UCSD-AML1 (cell line): ENCODE measurements at regions not wholly inside any gene's neighbourhood (a gene's known extent, or its start where the extent isn't known, plus 50 kb on each side); places are given as distances from the start of the nearest gene placed in this dataset.
"Not testable (repeated sequence)": the region's sequence is repeated elsewhere in the genome, so short reads cannot be mapped to it uniquely, and the experiment has no call there.

ENCODE experiments used
- DNase-seq: peaks from one replicate; lab custom pipeline; 2025; ENCODE audit not compliant: unreplicated experiment; lab: John Stamatoyannopoulos, UW

DNA sequence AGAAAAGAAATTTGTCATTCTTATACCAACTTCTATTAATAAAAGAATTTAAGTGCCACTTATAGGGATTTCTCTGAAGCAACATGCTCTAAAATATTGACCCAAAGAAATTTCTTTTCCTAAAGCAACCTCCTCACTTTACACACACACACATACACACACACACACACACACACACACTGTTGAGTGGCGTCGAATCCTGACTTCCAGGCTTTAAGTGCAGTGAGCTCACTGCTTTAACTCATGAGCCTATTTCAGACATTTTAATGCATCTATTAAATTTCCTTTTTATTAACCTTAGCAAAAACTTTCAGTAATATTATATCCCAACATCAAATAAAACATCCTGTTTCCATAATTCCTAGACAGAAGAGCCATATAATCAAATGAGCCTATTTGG, 229.1 kb upstream of the ACVR2A start:
- no peak for DNase-seq

DNA sequence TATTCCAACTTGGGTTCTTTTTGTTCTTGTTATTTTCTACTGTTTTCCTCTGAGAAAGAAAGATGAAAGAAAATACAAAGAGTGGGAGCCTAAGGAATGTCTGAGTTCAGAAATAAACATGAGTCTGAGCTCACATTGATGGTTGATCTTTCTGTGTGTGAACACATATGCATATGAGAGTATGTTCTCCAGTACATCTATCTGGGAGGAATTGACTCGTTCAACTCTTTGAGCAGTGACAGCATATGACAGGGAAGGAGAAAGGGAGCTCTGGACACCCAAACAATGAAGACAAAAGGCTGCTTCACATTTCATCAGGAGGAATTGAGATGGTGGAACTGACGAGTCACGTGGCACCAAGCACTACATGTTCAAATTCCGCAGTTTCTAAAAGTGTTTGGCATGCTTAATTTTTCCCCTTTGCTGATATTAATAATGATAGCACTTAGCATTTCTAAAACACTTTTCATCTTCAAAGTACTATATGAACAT, 229.8 kb upstream of the ACVR2A start:
- DNase-seq = no peak

DNA sequence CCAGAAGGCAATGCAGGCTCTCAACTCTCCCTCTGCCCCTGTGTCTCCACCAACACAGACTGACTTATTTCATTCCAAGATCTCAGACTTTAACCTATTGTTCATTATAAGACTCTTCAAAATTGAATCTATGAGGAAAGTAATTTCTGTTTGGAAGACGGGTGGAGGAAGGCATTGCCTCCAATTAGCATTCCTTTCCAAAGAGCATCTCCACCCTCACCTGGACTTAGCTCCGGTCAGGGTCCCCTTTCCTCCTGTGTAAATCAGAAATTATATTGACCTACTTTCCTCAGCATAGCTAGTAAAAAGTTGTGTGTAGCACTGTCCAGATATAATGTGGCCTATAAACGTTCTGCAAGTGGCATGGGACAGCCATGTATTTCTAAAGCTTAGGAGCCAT, 230.4 kb upstream of the ACVR2A start:
- no peak for DNase-seq

DNA sequence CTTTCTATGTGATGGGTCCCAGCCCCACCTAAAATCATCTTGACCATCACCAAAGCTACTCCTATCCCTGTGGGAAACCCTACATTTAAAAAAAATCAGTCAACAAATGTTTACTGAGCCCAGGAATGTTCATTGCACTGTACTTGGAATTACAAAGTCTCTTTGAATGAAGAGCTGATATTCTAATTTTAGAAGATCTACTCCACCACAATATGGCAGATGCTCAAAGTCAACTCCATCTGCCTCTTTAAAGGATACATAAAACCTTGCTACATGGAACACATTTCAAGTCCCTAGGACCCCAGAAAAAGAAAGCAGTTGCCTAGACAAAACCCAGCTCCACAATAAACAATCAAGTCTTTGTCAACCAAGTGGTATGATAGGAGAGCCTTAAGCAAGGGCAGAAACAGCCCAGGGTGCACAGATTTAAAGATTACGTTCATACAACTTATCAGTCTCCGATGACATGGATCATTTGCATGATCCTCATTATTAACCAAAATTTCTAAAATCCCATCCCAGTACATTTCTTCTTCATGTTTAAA, 234.3 kb upstream of the ACVR2A start:
- DNase-seq = no peak

DNA sequence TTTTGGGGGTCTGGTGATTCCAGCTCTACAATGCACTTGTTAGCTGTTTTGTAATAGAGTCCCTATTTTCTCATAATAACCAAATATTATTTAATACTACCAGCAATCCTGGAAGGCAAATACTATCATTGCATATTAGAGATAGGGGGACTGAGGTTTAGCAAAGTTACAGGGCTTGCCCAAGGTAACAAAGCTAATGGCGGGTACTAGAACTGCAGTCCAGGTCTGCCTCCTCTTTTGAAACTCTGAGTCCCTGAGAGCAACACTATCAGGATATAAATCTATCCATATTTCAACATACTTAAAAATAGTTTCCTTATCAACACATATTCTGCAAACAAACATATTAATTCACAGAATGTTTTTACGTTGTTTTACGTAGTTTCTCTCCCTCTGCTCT, 235.5 kb upstream of the ACVR2A start:
- no peak for DNase-seq

DNA sequence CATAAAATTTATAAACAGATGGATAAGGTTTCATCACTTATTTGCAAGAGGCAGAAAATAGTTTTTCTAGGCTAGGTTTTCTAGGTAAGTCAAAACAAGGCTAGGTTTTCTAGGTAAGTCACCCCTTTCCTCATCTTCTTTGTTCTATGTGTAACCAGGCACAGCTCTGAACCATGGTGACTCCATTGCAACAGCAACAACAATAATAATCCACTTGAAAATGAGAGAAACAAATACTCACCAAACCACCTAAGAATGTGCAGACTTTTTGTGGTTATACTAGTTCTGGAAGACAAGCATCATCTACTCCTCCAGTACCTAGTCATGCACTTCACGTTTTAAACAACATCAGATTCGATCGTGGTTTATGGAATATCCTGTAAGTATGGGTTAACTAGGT, 237.4 kb upstream of the ACVR2A start:
- DNase-seq = no peak

DNA sequence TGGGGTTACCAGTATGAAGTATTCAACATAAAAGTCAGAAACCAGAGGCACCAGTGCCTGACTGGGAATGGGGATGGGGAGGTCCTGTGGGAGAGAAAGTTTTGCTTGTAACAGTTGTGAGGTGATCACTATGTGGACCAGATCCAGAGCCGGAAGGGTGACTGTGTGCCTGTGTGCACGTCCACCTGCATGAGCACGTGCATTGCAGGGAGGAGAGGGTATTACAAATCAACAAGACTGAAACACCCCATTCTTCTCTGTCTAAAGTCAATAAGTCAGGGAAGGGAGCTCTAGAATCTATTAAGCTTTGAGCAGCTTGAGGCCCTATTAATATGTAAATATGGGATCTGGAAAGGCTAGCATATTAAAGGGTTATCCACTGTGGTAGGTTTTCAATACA, 241.0 kb upstream of the ACVR2A start:
- no peak for DNase-seq

DNA sequence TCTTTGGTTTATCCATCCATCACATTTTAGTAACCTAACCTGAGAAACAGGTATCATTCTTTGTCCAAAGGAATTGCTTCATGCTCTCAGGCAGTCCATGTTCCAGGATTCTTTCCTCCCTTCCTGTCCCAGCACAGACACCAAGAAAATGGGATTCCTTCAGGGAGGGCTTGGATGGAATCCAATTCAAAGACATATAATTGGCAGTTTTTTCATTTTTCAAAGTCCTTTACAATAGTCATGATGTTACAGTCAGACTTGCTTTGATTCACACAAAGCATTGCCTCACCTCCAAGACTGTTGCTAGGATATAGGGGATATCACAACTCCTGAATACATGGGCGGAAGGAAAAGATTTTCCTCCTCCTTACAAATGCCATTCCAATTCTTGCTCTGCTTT, 241.4 kb upstream of the ACVR2A start:
- no peak for DNase-seq

DNA sequence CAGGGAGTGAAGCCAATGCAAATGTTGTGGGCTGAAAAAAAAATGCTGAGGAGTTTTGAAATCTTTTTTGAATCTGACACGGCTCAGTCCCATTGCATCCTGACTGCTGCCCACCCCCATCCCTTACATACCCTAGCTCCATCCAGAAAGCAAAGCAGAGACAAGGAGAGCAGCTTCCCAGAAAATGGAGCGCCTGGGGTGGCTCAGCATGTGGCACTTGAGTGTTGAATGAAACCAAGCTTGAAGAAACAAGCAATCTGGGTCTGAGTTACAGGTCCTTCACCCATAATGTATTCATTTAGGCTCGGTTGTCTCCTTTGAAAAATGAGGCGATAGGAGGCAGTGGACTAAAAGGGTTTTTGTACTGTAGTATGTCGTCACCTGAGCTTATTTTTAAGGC, 244.2 kb upstream of the ACVR2A start:
- DNase-seq = no peak

DNA sequence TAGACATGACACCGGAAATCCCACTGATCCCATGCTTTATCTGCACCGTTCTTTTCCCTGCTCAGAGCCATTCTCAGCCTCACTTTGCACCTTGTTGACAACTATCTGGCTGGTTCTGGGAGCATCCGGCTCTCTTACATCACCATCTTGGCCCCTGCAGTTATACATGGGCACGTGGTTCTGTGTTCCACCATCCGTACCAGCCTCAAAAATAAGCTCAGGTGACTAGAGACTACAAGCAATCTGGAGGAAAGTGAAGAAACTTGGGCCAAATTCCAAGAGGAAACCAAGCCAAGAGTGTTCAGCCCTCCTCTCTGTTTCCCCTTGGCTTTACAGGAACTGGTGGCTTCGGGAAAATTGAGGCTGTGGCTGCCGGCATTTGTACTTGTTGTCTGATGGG, 244.6 kb upstream of the ACVR2A start:
- DNase-seq = no peak

DNA sequence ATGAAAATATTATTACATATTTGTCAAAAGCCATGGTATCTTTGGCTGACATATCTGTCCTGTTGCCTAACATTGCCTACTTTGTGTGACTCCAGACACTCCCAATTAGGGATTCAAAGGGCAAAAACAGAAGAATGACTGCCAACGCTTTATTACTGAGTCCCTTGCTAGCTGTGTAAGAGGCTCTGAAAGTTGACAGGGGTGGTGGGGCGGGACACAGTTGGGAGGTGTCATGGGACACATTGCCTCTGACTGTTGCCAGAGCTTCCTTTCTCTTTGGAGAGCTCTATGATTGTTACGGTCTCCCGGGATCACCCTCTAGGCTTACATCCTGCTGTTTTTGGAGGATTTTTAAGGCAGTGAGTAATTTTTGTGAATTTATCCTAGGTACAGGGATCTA, 249.6 kb upstream of the ACVR2A start:
- DNase-seq = no peak

DNA sequence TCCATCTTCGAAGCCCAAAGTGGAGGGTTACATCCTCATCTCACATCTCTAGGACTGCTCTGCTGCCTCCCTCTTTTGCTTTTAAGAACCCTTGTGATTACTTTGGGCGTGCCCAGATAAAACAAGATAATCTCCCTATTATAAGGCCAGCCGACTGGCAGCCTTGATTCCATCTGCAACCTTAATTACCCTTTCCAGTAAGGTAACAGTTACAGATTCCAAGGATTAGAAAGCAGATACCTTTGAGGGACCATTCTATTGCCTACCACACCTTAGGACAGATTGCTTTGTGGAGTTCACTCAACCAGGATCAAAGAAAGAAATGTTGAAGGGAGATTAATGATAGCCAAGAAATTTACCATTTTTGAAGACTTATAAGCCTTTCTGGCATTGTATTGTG, 250.8 kb upstream of the ACVR2A start:
- DNase-seq = no peak

DNA sequence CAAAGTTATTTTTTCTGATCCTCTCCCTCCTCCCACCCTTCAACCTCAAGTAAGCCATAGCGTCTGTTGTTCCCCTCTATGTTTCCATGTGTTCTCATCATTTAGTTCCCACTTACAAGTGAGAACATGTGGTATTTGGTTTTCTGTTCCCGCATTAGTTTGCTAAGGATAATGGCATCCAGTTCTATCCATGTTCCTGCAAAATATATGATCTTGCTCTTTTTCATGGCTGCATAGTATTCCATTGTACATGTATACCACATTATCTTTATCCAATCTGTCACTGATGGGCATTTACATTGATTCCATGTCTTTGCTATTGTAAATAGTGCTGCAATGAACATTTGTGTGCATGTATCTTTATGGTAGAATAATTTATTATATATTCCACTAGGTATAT, 252.0 kb upstream of the ACVR2A start:
- DNase-seq = not testable (repeated sequence)

DNA sequence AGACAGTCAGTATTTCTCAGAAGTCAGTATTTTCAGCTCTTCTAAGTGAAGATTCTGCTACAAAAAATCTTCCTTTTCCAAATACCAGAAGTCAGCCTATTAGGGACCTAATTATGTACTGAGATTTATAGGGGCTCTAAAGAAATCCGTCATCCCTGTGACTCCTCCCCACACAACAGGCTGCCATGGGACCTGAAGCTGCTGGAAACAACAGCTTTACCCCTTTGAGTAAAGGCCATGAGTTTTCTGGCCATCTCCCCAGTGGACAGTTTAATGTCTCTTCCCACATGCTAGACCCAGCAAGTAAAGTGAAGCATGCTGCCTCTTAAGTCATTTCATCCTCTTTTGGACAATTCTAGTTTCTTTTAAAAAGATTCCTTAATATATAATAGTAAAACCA, 255.7 kb upstream of the ACVR2A start:
- no peak for DNase-seq

DNA sequence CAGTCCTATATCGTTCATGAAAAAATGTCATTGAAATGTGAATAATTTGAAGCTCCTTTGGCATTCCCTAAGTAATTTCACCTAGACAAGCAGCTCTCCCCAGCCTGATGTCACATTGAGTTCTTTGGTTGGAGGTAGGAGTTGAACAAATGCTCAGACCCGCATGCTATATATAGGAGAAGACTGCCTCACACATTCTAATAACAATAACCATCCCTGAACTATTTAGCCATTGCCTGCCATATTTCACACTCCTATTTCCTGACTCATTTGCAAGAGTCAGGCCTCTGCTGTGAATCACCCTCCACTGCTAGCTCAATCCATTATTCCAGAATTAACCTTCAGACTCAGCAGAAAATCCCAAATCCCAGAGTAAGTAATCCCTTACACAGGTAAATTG, 256.6 kb upstream of the ACVR2A start:
- DNase-seq = no peak

DNA sequence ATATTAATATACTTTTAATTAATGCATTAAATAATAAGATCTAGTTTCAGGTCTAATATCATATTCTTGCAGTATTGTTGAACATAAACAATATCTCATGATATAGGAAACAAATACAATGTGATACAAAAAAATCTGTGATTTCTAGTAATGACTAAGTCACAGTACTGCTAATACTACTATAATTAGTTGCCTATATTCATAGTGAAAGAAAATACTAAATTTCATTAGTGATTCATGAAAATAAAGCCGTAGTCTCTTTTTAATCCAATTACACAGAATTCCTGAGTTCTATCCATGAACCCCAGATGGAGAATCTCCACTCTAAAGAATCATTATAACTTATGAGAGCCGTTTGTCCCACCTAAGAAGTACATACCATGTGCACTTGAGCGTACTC, 266.3 kb upstream of the ACVR2A start:
- no peak for DNase-seq

DNA sequence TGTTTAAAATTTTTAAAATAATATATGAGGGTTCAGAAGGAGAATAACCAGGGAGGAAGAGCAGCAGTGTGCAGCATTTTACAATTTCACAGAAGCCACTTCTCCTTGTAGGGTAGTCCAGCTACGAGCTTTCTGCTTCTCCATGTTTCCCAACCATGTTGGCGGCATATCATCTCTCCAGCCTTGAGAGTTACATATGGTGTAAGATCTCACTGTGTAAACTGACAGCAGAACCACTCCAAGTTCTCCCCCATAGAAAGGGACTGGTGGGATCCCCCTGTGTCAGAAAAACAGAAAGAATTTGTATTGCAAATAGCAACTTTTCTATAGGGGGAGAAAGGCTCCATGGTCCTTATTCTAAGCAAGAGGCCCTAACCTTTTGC, 266.8 kb upstream of the ACVR2A start:
- DNase-seq = no peak

DNA sequence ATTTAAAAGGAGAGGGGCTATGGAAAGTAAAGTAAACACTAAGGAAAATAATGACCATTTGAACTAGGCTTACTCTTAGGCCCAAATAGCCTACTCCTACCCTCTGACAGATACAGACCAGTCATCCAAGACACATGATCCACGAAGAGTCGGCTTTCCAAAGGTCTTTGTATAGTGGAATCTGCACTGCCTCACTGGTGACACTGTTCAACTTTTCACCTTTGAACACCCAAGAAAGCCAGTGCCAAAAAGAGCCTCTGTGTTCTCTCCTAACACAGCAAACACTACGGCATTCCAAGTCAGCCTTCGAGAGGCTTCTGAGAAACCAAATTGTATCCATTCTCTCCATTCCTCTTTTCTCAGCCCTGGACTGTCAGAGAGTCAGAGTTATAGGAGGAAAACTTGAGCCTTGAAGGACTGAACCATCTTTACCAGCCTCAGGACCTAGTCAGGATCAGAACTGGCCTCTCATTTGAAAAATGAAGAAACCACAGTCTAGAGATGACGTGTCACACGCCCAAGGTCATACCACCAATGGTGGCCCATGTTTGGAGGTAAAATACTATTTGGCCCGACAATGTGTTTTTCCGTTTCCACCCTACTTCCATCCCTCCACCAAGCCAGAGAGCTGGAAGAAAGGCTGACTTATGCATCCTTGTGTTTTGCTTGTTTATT, 267.4 kb upstream of the ACVR2A start:
- no peak for DNase-seq

DNA sequence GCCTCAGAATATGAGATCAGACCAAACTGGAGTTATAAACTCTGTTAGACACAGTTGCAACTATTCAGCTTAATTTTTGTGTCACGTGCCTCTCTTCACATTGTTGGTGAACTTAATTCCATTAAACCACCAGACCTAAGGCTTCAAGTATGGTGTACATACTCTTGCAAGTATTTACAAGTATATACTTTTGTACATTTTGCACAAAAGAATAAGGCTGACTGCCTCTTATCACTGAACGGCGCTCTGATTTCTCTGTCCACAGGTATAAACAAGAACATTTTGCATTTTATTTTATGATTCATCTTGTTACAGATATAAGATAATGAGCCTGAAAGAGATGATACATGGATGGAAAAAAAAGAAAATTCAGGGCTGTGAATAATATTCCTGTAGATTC, 269.7 kb upstream of the ACVR2A start:
- DNase-seq = no peak

DNA sequence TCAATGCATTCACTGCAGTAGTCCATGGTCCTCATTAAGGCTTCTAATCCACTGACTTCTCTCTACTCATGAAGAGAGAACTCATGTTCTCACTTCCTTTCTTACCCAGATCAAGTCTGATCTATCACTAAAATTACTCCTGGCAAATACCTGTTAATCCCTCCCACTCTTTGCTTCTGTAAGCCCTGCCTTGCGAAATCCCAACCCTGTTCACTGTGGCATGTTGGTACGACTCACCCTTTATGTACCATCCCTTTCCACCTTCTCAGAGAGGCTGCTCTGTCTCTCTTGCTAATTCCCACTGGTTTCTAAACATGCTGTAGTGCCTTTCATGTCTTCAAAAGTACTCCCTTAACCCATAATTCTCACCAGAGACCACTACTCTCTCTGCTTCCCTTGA, 272.2 kb upstream of the ACVR2A start:
- DNase-seq = no peak

DNA sequence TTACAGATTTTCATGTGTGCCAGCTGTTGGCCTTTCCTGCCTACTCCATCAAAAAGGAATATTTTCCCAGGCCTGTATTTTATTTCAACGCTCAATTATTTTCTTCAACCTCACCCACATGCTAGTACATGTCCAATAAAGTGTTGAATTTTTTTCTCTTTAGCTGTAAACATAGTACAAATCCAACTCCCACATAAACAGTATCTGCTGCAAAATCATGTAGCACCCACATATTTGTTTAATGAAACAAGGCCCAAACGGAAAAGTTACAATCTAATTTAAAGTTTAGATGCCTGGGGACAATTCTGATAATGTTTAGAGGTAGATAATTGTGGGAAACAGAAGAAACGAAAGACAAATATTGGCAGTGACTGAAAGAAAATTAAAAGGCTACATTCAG, 275.4 kb upstream of the ACVR2A start:
- no peak for DNase-seq

DNA sequence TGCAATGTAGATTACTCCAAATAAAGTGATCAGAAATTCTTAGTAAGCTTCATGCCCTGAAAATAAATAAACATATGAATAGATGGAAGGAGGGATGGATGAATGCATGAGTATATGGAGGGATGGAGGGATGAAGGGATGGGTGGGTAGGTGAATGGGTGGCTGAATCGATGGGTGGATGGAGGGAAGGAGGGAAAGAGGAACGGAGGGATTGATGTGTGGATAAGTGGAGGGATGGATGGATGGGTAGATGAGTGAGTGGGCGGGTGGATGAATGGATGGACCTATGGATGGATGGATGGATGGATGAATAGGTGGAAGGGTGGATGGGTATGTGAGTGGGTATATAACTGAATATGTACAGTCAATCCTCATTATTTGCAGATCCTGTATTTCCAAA, 276.7 kb upstream of the ACVR2A start:
- DNase-seq = no peak

DNA sequence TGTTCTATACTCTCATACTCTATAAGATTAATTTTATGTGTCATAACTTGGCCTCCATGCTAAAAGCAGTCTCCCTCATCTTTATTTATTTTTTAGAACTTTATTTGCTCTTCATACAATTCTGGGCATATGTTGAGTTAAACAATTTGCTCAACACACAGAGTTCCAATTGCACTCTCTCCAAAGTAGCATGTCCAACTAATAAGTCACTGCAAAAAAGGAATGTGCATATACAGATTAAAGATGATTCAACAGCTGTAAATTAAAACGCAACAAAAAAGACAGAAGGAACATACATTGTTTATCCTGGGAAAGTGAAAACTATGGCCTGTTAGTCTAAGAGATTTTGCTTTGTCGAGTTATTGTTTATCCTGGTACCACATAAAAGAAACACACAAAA, 277.7 kb upstream of the ACVR2A start:
- no peak for DNase-seq
